ENCODE measurements at regions not wholly inside any gene's neighbourhood (a gene's known extent, or its start where the extent isn't known, plus 50 kb on each side); places are given as distances from the start of the nearest gene placed in this dataset.
"Not testable (repeated sequence)": the region's sequence is repeated elsewhere in the genome, so short reads cannot be mapped to it uniquely, and the experiment has no call there.

- no peaks in the 10 kb centered on the region for H3K36me3 Mint-ChIP-seq (ENCODE audit: low read depth)
- DNase-seq: no peak
- intact Hi-C loops (cut with micrococcal nuclease): loop anchor here (10.0 kb wide), 1 partner anchor 541 kb away; no protein-coding TSS in a partner anchor
- no peak overlapping the region for H3K4me3 Mint-ChIP-seq
- H3K9me3 Mint-ChIP-seq: no peaks in the 10 kb centered on the region
- H3K27ac Mint-ChIP-seq: no peak overlapping the region
- H3K4me1 Mint-ChIP-seq: no peaks in the 10 kb centered on the region
- peaks cover 8% of the 10 kb centered on the region for H3K27me3 Mint-ChIP-seq
Observed at GRCh38 chr10:78654047-78654590, 414.6 kb upstream of the ZMIZ1 start.

- no peak for DNase-seq
- Mint-ChIP-seq H3K27me3 (peaks cover 6% of the 10 kb centered on the region), H3K9me3 (no peaks in the 10 kb centered on the region), H3K36me3 (ENCODE audit: low read depth) (no peaks in the 10 kb centered on the region), H3K27ac (no peak overlapping the region), H3K4me3 (no peak overlapping the region), H3K4me1 (no peaks in the 10 kb centered on the region)
- intact Hi-C loops (cut with micrococcal nuclease): loop anchor here (5.0 to 10.0 kb wide), 2 partner anchors 234 to 539 kb away; no protein-coding TSS in a partner anchor
Observed at GRCh38 chr10:78655979-78656378, 412.8 kb upstream of the ZMIZ1 start.

GRCh38 chr10:78656417-78657162, 412.2 kb upstream of the ZMIZ1 start:
- Mint-ChIP-seq H3K27ac (no peak overlapping the region), H3K4me1 (no peaks in the 10 kb centered on the region), H3K9me3 (no peaks in the 10 kb centered on the region), H3K27me3 (peaks cover 4% of the 10 kb centered on the region), H3K4me3 (no peak overlapping the region), H3K36me3 (ENCODE audit: low read depth) (no peaks in the 10 kb centered on the region)
- DNase-seq: no peak
- intact Hi-C loops (cut with micrococcal nuclease): loop anchor here (1.0 to 10.0 kb wide), 3 partner anchors 234 to 538 kb away; no protein-coding TSS in a partner anchor

DNA sequence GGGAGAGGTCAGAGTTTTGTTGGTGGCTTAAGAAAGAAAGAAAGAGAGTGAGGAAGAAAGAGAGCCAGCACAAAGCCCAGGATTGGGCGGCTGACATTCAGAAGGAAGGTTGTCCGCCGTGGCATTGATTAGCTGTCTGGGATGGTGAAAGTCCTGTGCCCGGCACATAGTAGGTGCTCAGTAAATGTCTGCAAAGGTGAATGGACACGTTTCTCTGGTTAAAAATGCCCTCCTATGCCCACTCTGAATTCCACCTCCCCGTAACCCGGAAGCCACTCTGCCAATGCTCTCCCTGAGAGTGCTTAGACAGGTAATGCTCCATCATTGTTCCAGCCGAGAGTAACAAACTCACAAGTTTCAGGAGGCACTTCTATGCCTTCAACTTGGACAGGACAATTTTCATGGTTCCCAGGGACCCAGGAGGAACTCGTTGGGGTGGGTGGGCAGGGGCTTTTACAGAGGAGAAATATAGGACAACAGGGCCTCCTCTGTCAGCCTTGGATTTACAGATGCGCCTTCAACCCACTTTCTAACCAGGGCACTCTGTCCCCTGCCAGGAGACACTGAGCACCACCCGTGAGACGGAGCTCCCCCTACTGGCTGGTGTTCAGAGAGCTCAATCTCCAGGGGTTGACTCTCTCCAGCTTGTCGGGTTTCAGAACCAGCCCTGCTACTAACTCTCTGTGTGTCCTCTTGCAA, 411.5 kb upstream of the ZMIZ1 start:
- no peaks in the 10 kb centered on the region for H3K4me1 Mint-ChIP-seq
- no peaks in the 10 kb centered on the region for H3K9me3 Mint-ChIP-seq
- intact Hi-C loops (cut with micrococcal nuclease): loop anchor here (1.0 to 10.0 kb wide), 3 partner anchors 235 to 537 kb away; no protein-coding TSS in a partner anchor
- DNase-seq: peak; percentile 91
- no peak overlapping the region for H3K4me3 Mint-ChIP-seq
- no peak overlapping the region for H3K27ac Mint-ChIP-seq
- no peaks in the 10 kb centered on the region for H3K36me3 Mint-ChIP-seq (ENCODE audit: low read depth)
- H3K27me3 Mint-ChIP-seq: peaks cover 4% of the 10 kb centered on the region

DNA sequence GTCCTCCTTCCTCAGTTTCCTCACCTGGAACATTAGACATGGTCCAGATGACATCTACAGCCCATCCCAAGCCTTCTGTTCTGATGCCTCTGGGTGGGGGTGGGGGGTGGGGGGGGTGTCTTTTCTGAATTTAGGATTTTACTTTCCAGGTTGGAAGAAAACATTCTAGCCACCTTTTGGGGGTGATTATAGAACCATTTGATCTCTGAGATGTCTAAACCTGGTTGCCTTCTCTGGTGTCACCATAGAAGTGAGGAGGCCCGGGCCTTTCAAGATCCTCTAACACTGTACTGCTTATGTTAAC, 411.0 kb upstream of the ZMIZ1 start:
- intact Hi-C loops (cut with micrococcal nuclease): loop anchor here (1.0 to 10.0 kb wide), 3 partner anchors 236 to 537 kb away; no protein-coding TSS in a partner anchor
- H3K27me3 Mint-ChIP-seq: peaks cover 4% of the 10 kb centered on the region
- no peak overlapping the region for H3K27ac Mint-ChIP-seq
- H3K4me1 Mint-ChIP-seq: no peaks in the 10 kb centered on the region
- H3K9me3 Mint-ChIP-seq: no peaks in the 10 kb centered on the region
- H3K36me3 Mint-ChIP-seq (ENCODE audit: low read depth): no peaks in the 10 kb centered on the region
- DNase-seq: no peak
- H3K4me3 Mint-ChIP-seq: no peak overlapping the region

GRCh38 chr10:78658645-78659597, 409.8 kb upstream of the ZMIZ1 start:
- no peak for DNase-seq
- Mint-ChIP-seq H3K27ac (no peak overlapping the region), H3K4me1 (no peaks in the 10 kb centered on the region), H3K4me3 (no peak overlapping the region), H3K36me3 (ENCODE audit: low read depth) (no peaks in the 10 kb centered on the region), H3K27me3 (peaks cover 5% of the 10 kb centered on the region), H3K9me3 (no peaks in the 10 kb centered on the region)
- intact Hi-C loops (cut with micrococcal nuclease): loop anchor here (5.0 to 10.0 kb wide), 2 partner anchors 237 to 536 kb away; no protein-coding TSS in a partner anchor

GRCh38 chr10:78659598-78659967, 409.2 kb upstream of the ZMIZ1 start:
- intact Hi-C loops (cut with micrococcal nuclease): loop anchor here (5.0 to 10.0 kb wide), 2 partner anchors 237 to 535 kb away; no protein-coding TSS in a partner anchor

DNA sequence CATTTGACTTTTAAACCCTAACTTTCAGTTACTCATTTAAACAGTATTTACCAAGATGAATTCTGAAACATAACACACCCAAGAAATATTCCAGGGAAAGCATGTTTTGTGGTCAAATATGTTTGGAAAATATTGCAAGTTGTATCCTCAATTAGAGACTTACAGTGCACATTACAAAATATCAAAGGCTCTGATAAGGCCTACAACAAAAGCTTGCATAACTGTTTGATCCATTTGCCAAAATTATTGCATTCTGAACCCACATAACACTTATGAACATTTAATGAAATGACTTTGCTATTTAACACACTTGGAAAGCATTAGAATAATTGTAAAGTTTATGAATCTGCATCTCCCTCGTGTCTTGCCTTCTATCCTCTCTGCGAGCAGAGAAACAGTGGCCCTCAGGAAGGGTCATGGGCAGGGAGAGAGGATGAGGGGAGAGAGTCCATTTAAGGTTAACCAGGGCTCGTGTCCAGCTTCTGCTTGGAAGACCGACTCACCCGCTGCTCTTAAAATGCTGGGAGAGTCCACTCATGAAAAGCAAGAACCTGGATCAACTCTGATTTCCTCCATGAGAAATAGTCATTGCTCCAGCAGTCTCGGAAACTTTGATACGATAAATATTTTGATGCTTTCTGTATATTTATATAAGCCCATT, 408.2 kb upstream of the ZMIZ1 start:
- H3K4me1 Mint-ChIP-seq: no peaks in the 10 kb centered on the region
- peaks cover 5% of the 10 kb centered on the region for H3K9me3 Mint-ChIP-seq
- H3K4me3 Mint-ChIP-seq: no peak overlapping the region
- no peaks in the 10 kb centered on the region for H3K36me3 Mint-ChIP-seq (ENCODE audit: low read depth)
- H3K27me3 Mint-ChIP-seq: peaks cover 1% of the 10 kb centered on the region
- no peak overlapping the region for H3K27ac Mint-ChIP-seq
- intact Hi-C loops (cut with micrococcal nuclease): no loop called here
- DNase-seq: no peak

More at GRCh38 chr10:78659598-78659967, 409.2 kb upstream of the ZMIZ1 start:
- Mint-ChIP-seq H3K4me3 (no peak overlapping the region), H3K9me3 (peaks cover under 1% of the 10 kb centered on the region), H3K36me3 (ENCODE audit: low read depth) (no peaks in the 10 kb centered on the region), H3K4me1 (no peaks in the 10 kb centered on the region), H3K27ac (no peak overlapping the region), H3K27me3 (peaks cover 3% of the 10 kb centered on the region)
- DNase-seq: no peak

DNA sequence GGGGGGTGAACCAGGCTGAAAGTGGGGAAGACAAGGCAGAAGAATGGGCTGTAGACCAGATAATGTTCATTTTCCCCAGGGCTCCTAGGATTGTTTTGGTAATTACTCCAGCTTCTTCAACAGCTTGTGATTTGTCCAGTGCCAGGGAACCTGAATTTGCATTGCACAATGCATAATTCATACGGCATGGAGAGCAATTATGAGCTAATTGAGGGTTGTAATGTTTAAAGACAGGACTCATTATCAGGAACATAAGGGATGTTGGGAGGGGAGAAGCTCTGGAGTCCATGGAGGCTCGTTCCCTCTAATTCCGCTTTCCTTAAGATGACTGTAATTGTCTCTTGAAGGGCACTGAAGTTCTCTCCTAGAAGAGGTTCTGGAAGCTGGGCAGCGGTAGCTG, 405.0 kb upstream of the ZMIZ1 start:
- Mint-ChIP-seq H3K4me1 (no peaks in the 10 kb centered on the region), H3K27ac (no peak overlapping the region), H3K4me3 (no peak overlapping the region), H3K9me3 (peaks cover 17% of the 10 kb centered on the region), H3K27me3 (peaks cover 5% of the 10 kb centered on the region), H3K36me3 (ENCODE audit: low read depth) (no peaks in the 10 kb centered on the region)
- intact Hi-C loops (cut with micrococcal nuclease): no loop called here
- DNase-seq: no peak

DNA sequence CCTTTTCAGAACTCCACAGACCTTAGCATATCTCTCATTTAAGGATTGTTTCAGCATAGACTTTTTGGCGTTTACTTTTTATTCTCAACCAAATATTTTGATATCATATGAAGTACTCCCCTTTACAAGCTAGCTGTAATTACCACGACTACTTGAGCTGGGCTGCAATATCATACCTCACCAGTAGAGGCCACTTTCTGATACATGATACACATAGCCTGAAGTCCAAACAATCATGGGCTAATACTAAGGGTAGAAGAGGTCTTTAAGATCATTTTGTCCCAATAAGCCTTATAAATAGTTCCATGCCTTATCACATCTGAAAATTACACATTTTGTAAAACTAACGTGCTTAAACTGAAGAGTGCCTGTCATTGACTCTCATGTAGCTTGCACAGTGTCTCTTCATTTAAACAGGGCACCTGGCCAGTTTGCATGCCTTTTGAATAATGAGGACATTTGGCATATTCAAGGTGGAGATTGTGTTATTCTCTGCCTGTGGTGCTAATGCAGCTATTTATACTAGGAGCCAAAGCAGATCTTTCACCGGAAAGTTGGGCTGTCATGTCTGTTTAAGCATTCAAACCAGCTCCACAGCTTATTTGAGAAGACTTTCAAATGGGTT, 403.7 kb upstream of the ZMIZ1 start:
- H3K4me1 Mint-ChIP-seq: no peaks in the 10 kb centered on the region
- intact Hi-C loops (cut with micrococcal nuclease): no loop called here
- H3K9me3 Mint-ChIP-seq: peaks cover 17% of the 10 kb centered on the region
- peaks cover 14% of the 10 kb centered on the region for H3K27me3 Mint-ChIP-seq
- DNase-seq: no peak
- H3K27ac Mint-ChIP-seq: no peak overlapping the region
- H3K36me3 Mint-ChIP-seq (ENCODE audit: low read depth): no peaks in the 10 kb centered on the region
- H3K4me3 Mint-ChIP-seq: no peak overlapping the region

DNA sequence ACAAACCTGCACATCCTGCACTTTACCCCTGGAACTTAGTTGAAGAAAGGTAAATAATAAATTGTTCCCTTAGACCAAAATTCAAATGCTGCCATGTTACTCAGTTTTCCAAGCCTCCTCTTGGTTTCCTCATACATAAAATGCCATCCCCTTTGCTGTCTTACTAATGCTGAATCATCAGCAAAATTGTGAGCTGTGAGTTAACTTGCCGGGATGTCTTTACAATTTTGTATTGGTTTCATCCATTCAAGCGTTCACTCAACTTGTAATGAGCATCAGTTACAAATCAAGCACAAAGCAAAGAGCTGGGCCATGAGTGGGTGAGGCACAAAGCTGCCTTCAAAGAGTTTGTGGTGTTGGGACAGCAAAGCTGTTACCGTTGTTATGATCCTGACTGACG, 395.8 kb upstream of the ZMIZ1 start:
- no peak overlapping the region for H3K27ac Mint-ChIP-seq
- DNase-seq: no peak

DNA sequence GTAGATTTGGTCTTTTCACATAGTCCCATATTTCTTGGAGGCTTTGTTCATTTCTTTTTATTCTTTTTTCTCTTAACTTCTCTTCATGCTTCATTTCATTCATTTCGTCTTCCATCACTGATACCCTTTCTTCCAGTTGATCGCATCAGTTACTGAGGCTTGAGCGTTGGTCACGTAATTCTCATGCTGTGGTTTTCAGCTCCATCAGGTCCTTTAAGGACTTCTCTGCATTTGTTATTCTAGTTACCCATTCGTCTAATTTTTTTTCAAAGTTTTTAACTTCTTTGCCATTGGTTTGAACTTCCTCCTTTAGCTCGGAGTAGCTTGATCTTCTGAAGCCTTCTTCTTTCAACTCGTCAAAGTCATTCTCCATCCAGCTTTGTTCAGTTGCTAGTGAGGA, 387.6 kb upstream of the ZMIZ1 start:
- H3K9me3 Mint-ChIP-seq; H3K4me3 Mint-ChIP-seq; intact Hi-C loops (cut with micrococcal nuclease): not testable (repeated sequence)

More for the DNA sequence above, 395.8 kb upstream of the ZMIZ1 start:
- H3K4me1 Mint-ChIP-seq: no peaks in the 10 kb centered on the region
- no peak overlapping the region for H3K4me3 Mint-ChIP-seq
- intact Hi-C loops (cut with micrococcal nuclease): no loop called here
- peaks cover 11% of the 10 kb centered on the region for H3K27me3 Mint-ChIP-seq
- no peaks in the 10 kb centered on the region for H3K9me3 Mint-ChIP-seq
- H3K36me3 Mint-ChIP-seq (ENCODE audit: low read depth): no peaks in the 10 kb centered on the region

GRCh38 chr10:78681986-78682385, 386.8 kb upstream of the ZMIZ1 start:
- intact Hi-C loops (cut with micrococcal nuclease); H3K4me3 Mint-ChIP-seq; H3K4me1 Mint-ChIP-seq; H3K9me3 Mint-ChIP-seq; H3K36me3 Mint-ChIP-seq (ENCODE audit: low read depth); H3K27me3 Mint-ChIP-seq; H3K27ac Mint-ChIP-seq; DNase-seq: not testable (repeated sequence)

More for the DNA sequence above, 387.6 kb upstream of the ZMIZ1 start:
- H3K27me3 Mint-ChIP-seq; DNase-seq; H3K36me3 Mint-ChIP-seq (ENCODE audit: low read depth); H3K27ac Mint-ChIP-seq; H3K4me1 Mint-ChIP-seq: not testable (repeated sequence)

All from activated CD4-positive, alpha-beta T cell treated with anti-CD3 and anti-CD28 coated beads, Interleukin-2, amount 10 ng/mL, durations not matched to agents 24 days and 14 days (primary cell).